ENCODE measurements at regions not wholly inside any gene's neighbourhood (a gene's known extent, or its start where the extent isn't known, plus 50 kb on each side); places are given as distances from the start of the nearest gene placed in this dataset.

DNA sequence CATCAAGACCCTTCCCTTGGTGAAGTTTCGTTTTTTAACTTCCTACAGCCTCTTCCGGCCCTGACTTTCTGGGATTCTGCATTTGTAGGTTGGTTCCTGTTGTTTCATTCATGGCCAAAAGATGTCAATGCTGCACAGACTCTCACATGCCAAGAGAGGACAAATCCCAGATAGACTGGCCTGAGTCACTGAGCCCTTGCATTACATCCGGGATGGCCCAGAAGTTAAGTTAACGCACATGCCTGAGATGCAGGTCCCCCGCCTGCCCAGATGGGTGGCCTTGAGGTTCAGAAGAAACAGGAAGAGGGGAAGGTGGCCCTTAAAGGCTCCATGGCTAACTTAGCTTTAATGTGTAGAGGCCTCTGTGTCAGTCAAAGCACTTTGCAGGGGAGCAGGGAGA is 51.6 kb upstream of the SRGAP3 start:
- TF ChIP-seq TAF1 (IDR thresholded peaks at IDR 0.05; ENCODE audit: low read depth, low read length): no peak
- TF ChIP-seq POLR2AphosphoS5 (IDR thresholded peaks at IDR 0.05; ENCODE audit: low read depth, low read length): no peak
- TF ChIP-seq POU2F2 (IDR thresholded peaks at IDR 0.05; ENCODE audit: low read depth, low read length): no peak
- no peak for TF ChIP-seq PAX5 (IDR thresholded peaks at IDR 0.05; ENCODE audit: insufficient read depth, low read length, severe bottlenecking)
- TF ChIP-seq POLR2A (IDR thresholded peaks at IDR 0.05; ENCODE audit: low read depth, low read length): no peak
- TF ChIP-seq SPI1 (IDR thresholded peaks at IDR 0.05; ENCODE audit: low read depth, low read length): no peak
- no peak for DNase-seq (ENCODE audit: insufficient read length, low spot score)
- no peak for FAIRE-seq

DNA sequence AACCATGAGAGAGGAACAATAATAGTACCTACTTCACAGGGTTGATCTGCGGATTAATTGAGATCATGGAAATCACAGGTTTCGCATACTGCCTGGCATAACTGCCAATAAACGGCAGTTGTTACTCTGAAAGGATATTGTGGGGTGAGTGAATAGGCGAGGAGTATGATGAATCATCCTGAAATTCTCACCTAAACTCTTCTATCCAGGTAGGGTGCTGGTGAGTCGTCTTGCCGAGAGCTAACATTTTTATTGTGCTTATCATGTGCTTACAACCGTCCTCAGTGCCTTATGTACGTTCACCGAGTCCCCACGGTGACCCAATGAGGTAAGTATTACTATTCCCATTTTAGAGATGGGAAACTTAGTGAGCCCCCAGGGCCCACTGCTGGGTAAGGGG is 52.4 kb upstream of the SRGAP3 start:
- TF ChIP-seq PAX5 (IDR thresholded peaks at IDR 0.05; ENCODE audit: insufficient read depth, low read length, severe bottlenecking): no peak
- TF ChIP-seq POLR2A (IDR thresholded peaks at IDR 0.05; ENCODE audit: low read depth, low read length): no peak
- TF ChIP-seq POLR2AphosphoS5 (IDR thresholded peaks at IDR 0.05; ENCODE audit: low read depth, low read length): no peak
- TF ChIP-seq POU2F2 (IDR thresholded peaks at IDR 0.05; ENCODE audit: low read depth, low read length): no peak
- TF ChIP-seq TAF1 (IDR thresholded peaks at IDR 0.05; ENCODE audit: low read depth, low read length): no peak
- TF ChIP-seq SPI1 (IDR thresholded peaks at IDR 0.05; ENCODE audit: low read depth, low read length): no peak
- no peak for DNase-seq (ENCODE audit: insufficient read length, low spot score)
- FAIRE-seq: no peak

DNA sequence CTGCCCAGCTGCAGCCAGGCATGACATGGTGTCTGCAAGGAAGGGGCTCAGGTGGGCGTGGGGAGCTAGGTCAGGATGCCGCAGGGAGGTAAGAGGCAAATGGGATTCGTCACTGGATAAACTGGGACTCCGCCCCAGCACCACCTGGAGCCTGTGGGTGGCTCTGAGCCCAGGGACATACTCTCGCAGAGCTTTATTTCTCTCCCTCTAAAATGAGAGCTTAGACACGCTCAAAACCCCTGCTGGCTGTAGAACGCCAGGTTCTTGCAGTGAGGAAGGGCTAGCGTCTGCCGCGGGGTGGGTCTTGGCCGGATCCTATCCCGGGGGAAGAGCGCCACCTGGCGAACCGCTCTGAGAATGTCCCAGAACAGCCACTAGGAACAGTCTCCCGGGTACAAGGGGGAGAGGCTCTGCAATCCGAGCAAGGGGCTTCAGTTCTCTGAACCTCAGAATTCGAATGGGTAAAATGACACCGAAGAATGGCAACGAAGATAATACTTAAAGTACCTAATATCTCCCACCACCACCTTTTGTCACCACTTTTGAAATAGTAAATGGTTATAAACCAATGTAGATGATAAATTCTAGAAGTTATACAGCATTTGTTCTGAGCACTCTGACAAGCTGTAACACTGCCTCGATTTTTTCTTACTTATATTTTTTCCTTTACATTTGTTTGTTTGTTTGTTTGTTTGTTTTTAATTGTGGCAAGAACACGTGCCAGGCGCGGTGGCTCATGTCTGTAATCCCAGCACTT is 53.2 kb upstream of the SRGAP3 start:
- TF ChIP-seq SPI1 (IDR thresholded peaks at IDR 0.05; ENCODE audit: low read depth, low read length) (no peak), TAF1 (IDR thresholded peaks at IDR 0.05; ENCODE audit: low read depth, low read length) (no peak), POU2F2 (IDR thresholded peaks at IDR 0.05; ENCODE audit: low read depth, low read length) (peak; percentile 57; the same call in 1 of the 2 replicates), PAX5 (IDR thresholded peaks at IDR 0.05; ENCODE audit: insufficient read depth, low read length, severe bottlenecking) (no peak)
- FAIRE-seq: peak; percentile 92
- peak; percentile 70 for DNase-seq (ENCODE audit: insufficient read length, low spot score)

DNA sequence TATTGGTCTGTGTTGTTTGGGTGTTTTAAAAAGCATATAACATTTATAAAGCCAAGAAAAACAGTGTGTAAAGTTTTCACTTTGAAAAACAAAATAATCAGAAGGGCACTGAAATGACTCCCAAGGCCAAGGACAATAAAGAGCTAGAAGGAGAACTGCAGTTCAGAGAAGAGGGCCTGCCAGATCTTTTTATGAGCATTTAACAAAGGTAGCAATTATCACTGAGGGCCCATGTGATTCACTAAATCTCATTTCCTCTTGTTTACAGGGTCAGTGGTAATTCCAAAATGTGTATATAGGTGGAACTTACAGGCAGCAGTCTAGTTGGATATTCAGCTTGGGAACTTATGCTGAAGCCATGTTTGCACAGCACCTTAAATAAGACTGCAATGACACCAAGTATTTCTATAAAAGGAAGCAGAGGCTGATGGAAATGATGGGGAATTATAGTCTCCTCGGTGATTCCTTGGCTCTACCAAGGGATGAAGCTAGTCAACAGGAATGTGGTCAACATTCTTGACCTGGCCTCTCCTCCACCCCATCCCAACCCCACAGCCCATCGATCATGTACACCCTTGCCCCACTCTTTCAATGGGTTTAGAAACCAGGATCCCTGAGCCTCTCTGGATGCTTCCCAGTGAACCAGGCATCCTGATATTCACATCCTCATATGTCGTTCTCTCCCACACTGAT is 54.4 kb upstream of the THUMPD3 start:
- DNase-seq (ENCODE audit: insufficient read length, low spot score) (no peak), FAIRE-seq (no peak)
- TF ChIP-seq POLR2A (IDR thresholded peaks at IDR 0.05; ENCODE audit: low read depth, low read length) (no peak), POU2F2 (IDR thresholded peaks at IDR 0.05; ENCODE audit: low read depth, low read length) (no peak), TAF1 (IDR thresholded peaks at IDR 0.05; ENCODE audit: low read depth, low read length) (no peak), SPI1 (IDR thresholded peaks at IDR 0.05; ENCODE audit: low read depth, low read length) (no peak), POLR2AphosphoS5 (IDR thresholded peaks at IDR 0.05; ENCODE audit: low read depth, low read length) (no peak), PAX5 (IDR thresholded peaks at IDR 0.05; ENCODE audit: insufficient read depth, low read length, severe bottlenecking) (no peak)

DNA sequence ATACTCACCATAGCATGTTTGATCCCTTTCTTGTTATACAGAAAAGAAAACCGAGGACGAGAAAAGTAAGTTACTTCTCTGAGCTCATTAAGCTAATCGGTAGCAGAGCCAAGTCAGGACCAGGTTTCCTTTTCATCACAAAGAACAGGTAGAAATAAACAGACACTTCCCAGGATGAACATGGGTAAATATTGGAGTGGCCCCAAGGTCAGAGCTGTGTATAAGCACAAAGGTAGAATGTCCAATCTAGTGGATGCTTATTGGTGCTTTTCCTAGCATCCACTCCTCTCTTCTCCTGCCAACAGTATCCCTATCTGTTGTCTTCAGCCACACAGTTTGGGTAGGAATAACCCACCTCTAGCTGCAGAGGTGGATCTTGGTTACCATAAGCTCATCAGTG is 52.8 kb upstream of the THUMPD3 start:
- DNase-seq (ENCODE audit: insufficient read length, low spot score) (no peak), FAIRE-seq (no peak)
- no peak for TF ChIP-seq POLR2A (IDR thresholded peaks at IDR 0.05; ENCODE audit: low read depth, low read length)
- TF ChIP-seq TAF1 (IDR thresholded peaks at IDR 0.05; ENCODE audit: low read depth, low read length): no peak
- no peak for TF ChIP-seq PAX5 (IDR thresholded peaks at IDR 0.05; ENCODE audit: insufficient read depth, low read length, severe bottlenecking)
- TF ChIP-seq SPI1 (IDR thresholded peaks at IDR 0.05; ENCODE audit: low read depth, low read length): no peak
- TF ChIP-seq POLR2AphosphoS5 (IDR thresholded peaks at IDR 0.05; ENCODE audit: low read depth, low read length): no peak

DNA sequence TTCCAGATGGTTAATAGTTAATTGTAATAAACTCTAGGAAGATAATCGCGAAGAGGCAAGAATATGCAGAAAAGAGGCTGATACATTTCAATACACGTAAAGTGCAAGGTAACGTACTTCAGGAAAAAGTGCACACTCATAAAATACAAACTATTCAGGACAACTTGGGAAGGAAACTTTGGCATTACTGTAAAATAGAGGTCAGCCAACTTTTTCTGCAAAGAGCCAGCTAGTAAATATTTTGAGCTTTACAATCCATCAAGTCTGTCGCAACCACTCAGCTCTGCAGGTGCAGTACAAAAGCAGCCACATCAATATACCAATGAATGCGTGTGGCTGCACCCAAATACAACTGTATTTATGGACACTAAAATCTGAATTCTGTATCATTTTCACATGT is 51.6 kb upstream of the THUMPD3 start:
- DNase-seq (ENCODE audit: insufficient read length, low spot score): no peak
- TF ChIP-seq TAF1 (IDR thresholded peaks at IDR 0.05; ENCODE audit: low read depth, low read length) (no peak), SPI1 (IDR thresholded peaks at IDR 0.05; ENCODE audit: low read depth, low read length) (no peak), POLR2A (IDR thresholded peaks at IDR 0.05; ENCODE audit: low read depth, low read length) (no peak), PAX5 (IDR thresholded peaks at IDR 0.05; ENCODE audit: insufficient read depth, low read length, severe bottlenecking) (no peak), POLR2AphosphoS5 (IDR thresholded peaks at IDR 0.05; ENCODE audit: low read depth, low read length) (no peak), POU2F2 (IDR thresholded peaks at IDR 0.05; ENCODE audit: low read depth, low read length) (no peak)
- FAIRE-seq: no peak
